SU-DHL-6 (cell line): ENCODE measurements at regions not wholly inside any gene's neighbourhood (a gene's known extent, or its start where the extent isn't known, plus 50 kb on each side); places are given as distances from the start of the nearest gene placed in this dataset.

Experiments
- CTCF ChIP-seq: fragments of 200-600 bp; sonication (generic); IDR thresholded peaks from one replicate; pipeline ENCODE4 v1.5.1; 2017; ENCODE audit warnings: antibody characterized with exemption, mild to moderate bottlenecking, low read length, moderate library complexity; ENCODE audit not compliant: insufficient read depth, poor library complexity, severe bottlenecking
- EZH2phosphoT487 ChIP-seq: fragments of 200-600 bp; sonication (generic), shearing (Covaris generic); conservative IDR thresholded peaks from 2 replicates; pipeline ENCODE4 v1.6.1; 2018; ENCODE audit warnings: mild to moderate bottlenecking, antibody characterized with exemption, low read length, moderate library complexity, mixed read lengths

DNA sequence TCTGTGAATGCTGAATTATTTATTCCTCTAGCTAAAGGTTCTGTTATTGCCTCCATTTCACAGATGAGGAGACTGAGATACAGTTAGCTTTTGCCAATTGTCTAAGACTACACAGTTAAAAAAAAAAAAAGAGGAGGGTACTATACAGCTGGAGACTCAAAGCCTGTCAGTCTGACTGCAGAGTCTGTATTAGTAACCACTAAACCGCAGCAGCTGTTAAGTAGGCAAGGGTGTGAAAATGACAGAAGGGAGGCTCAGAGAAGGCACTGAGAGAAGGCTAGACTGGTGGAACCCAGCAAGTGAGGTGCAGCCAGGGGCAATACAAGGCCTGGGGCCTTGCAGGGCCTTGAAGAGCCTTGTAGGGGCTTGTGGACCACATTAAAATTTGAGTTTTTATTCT is 181.2 kb downstream of the CSNK2A3 start:
- no peak for TF ChIP-seq CTCF
- no peak for TF ChIP-seq EZH2phosphoT487
